Medulla oblongata (tissue), 1 donor: ENCODE measurements at regions not wholly inside any gene's neighbourhood (a gene's known extent, or its start where the extent isn't known, plus 50 kb on each side); places are given as distances from the start of the nearest gene placed in this dataset.
"Not testable (repeated sequence)": the region's sequence is repeated elsewhere in the genome, so short reads cannot be mapped to it uniquely, and the experiment has no call there.

Source experiments
- DNase-seq: peaks from one replicate; pipeline ENCODE4 v3.0.0-alpha.2; 2015; ENCODE audit errors: extremely low spot score

DNA sequence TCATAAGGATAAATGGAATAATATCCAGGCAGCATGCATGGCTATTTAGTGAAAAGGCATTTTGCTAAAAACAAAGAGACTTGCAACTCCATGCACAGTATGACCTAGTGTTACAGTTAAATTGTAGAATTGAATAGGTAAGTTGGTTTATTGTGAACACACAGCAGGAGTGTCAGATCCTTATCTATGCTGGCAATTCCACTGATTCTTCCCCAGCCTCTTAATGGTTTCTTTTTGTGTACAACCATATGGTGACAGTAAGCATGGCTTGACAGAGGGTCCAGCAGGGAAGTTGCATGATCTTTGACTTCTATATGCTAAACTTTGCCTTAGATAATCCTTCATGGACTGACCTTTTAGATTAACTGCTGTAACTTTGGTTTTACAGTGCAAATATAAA lies 936.6 kb upstream of the EPHA5 start:
- no peak for DNase-seq

DNA sequence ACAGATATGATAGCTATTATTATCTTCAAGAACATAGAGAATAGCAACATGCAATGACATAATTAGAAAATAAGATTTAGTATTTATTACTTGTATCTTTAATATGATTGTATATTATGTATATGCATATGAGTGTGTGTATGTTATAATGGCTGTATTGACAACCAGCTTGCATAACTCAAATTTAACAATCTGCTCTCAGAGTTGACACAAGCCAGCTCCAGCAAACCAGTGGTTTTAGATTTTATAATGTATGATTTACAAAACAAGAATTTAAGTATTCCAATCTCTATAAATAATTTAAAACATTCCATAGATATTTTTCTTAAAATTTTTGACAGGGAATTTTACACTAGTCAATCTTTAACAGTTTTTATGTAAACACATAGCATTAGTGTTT lies 935.9 kb upstream of the EPHA5 start:
- DNase-seq, result no peak

DNA sequence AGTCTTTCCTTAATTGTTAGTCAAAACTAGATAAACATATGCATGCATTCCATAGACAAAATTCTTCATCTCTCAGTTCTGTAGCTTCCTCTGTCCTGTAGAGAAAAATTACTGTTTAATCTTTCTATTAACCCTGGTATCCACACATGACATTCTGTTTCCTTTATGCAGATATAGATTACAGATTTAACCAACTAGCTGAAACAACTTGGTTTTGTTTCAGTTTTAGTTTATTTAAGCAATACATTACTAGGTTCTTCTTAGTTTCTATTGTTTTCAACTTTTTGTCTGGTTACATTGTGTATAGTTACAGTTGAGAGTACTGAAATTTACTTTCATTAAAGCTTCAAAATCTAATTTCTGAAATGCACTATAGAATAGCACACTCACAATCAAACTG lies 933.9 kb upstream of the EPHA5 start:
- no peak for DNase-seq

- no peak for DNase-seq
These were observed 932.3 kb upstream of the EPHA5 start for GRCh38 chr4:66602622-66603021.

- DNase-seq, result no peak
These were observed 921.7 kb upstream of the EPHA5 start for GRCh38 chr4:66591968-66592367.

DNA sequence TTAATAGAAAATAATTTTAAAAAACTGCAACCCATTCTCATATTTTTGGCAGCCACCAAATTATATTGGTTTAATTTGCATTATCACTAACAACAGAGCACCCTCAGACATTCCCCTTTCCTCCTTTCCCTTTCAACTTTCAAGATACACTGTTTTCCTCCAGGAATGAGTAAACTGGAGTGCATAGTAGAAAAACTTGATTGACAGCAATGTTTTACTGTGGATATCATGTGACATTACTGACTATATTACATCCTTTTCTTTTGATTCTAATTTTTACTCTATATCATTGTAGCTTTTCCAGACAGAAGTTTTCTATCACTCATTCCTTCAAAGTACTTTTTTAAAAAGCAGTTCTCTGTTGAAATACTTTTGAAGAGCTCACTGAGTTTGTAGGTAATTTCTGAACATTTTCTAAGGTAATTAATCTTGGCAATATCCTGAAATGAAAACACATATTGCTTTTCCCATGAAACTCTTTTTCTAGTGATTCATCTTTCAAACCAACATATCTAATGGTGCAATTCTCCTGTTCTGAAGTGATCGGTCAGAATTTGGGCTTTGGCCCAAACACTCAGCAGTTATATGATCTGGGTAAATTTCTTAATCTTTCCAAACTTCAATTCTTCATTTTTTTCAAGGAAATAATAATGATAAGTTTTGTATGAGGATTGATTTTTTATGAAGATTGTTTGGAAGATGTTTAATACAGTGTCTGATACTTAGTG lies 920.4 kb upstream of the EPHA5 start:
- no peak for DNase-seq

DNA sequence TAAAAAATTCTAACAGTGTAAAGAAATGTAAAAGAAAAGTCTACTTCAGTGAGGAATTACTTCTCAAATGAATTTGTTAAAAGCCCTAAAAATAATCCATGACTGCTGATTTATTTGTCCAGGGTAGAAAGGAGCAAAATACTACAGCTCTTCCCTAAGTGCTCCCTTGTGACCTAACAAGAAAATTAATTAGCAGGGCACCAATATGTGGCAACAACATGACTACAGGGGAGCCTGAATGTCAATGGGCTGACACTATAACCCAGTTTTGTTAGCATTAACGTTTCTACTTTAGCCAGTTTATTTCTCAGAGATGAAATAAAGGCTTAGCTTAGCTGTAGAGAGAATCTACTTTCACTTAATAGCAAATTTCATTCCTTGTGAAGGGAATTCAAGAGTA lies 918.9 kb upstream of the EPHA5 start:
- no peak for DNase-seq

DNA sequence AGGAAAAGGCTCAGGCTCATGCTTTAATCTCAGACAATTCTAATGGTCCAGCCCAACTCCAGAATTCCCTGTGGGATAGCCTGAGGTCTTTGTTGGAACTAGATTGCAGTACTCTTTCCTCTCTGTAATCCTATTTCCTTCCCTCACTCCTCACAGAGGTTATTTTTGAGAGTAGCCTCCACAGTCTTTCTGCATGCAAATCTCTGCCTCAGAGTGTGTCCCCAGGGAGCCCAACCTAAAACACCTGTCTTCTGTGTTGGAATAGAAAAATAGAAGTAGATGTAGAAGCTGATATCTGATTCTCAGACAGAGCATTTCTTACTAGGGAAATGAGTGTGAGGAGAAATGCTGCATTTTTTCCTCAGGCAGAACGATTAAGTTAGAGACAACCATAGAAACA lies 915.5 kb upstream of the EPHA5 start:
- no peak for DNase-seq

- no peak for DNase-seq
These were observed 907.6 kb upstream of the EPHA5 start for GRCh38 chr4:66577922-66578321.

DNA sequence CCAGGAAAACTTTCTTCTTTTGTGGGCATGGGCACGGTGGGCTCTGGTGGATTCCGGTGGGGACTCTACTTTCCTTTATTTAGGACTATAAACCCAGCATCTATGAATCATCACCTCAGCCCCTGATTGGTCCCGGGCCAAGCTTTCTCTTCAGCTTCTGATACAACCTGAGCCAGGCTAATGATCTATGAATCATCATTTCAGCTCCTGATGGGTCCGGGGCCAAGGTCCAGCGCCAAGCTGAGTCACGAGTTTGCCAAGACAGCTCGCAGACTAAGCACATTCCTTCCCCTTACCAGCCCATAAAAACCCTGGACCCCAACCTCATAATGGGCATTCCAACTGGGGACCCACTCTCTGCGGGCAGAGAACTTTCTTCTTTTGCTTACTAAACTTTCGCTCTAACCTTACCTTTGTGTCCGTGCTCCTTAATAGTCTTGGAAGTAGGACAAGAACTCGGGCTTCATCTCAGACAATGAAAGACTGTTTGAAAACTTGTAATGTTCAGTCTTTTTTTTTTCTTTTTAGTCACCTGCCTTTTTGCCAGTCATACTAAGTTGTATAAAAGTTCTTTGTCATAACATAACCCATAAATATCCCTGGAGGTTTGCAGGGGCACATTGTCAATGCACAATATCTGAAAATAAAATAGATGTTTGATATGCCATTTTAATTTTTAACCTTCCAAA lies 904.9 kb upstream of the EPHA5 start:
- no peak for DNase-seq

GRCh38 chr4:66574145-66574978 lies 904.1 kb upstream of the EPHA5 start:
- no peak for DNase-seq

DNA sequence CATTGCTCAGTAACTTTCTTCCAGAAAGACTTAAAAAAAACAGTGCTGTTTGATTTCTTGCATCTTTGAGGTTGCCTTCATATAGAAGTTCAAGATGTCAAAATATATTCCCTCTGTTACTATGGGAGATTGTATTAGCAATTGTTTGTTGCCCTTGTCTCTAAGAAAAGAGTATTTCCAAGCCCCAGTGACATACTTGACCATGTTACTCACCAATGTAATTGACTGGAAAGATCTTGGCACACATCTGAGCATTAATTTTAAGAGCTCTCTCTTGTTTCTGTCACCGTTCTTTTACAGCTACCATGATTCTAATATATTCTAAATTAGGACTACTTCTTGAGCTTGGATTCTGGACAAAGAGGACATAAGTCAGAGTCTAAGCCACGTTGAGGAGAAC lies 902.7 kb upstream of the EPHA5 start:
- DNase-seq, result no peak

- no peak for DNase-seq
These were observed 900.9 kb upstream of the EPHA5 start for GRCh38 chr4:66571145-66571695.

GRCh38 chr4:66569228-66569627 lies 898.9 kb upstream of the EPHA5 start:
- DNase-seq, result no peak

DNA sequence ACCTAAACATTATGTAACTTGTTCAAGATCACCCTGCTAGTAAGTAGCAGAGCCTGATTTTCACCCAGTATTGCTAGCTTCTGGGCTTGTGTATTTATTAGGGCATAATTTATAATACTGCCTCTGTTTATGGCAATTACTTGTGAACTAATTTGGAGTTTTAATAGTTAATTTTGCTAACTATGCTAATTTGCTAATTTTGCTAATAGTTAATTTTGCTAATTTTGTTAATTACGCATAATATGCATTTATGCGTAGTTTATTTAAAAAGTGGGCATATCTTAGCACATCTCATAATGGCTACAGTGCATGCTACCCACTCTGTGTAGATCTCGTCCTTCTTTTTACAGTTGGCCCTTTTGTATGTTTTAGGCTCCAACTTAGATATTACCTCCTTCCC lies 898.1 kb upstream of the EPHA5 start:
- DNase-seq, result no peak

DNA sequence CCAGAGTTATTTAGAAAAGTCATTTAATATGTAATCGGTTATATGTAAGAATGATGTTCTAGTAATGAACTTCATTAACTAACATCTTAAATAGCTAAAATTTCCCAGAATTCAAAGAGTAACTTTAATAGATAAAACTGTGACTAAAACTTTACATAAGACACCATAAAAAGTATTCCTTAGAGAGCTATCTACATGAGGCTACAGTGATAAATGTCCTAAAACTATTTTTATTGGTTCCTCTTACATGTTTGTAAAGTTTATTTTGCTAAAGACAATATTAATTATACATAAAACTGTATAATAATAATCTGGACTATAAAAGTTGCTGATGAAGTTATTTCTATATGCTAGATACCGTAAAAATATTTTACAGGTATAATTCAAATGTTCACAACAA lies 897.7 kb upstream of the EPHA5 start:
- DNase-seq, result no peak

GRCh38 chr4:66567551-66567950 lies 897.3 kb upstream of the EPHA5 start:
- no peak for DNase-seq

- DNase-seq, result no peak
These were observed 895.5 kb upstream of the EPHA5 start for GRCh38 chr4:66565801-66566200.

GRCh38 chr4:66564901-66565651 lies 894.8 kb upstream of the EPHA5 start:
- DNase-seq, result no peak

DNA sequence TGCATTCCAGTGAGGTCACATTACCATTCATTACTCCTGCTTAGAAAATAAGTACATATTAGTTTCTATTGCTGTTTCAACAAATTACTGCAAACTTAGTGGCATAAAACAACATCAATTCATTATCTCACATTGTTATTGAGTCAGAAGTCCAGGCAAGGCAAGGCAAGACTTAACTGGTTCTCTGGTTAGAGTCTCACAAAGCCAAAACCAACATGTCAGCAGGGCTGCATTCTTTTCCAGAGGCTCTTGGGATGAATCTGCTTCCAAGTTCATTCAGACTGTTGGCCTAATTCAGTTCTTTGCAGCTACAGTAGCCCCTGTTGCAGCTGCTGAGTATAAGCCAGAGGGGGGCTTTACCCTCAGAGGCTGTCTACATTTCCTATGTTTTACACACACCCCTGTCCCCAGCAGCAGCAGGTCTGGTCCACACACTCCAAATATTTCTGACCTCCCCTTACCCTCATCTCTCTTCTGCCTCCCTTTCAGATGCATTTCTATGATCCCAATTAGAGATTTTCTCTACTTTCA lies 892.1 kb upstream of the EPHA5 start:
- DNase-seq, result no peak

DNA sequence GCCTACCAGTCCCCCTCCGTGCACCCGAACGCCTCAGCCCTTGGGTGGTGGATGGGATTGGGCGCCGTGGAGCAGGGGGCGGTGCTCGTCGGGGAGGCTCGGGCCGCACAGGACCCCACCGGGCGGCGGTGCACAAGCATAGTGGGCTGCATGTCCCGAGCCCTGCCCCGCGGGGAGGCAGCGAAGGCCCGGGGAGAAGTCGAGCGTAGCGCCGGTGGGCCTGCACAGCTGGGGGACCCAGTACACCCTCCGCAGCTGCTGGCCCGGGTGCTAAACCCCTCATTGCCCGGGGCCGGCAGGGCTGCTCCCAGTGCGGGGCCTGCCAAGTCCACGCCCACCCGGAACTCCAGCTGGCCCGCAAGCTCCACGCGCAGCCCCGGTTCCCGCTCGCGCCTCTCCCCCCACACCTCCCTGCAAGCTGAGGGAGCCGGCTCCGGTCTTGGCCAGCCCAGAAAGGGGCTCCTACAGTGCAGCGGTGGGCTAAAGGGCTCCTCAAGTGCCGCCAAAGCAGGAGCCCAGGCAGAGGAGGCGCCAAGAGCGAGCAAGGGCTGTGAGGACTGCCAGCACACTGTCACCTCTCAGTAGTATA lies 891.3 kb upstream of the EPHA5 start:
- not testable (repeated sequence) for DNase-seq
